Kidney (tissue), 13 donors: ENCODE measurements at regions not wholly inside any gene's neighbourhood (a gene's known extent, or its start where the extent isn't known, plus 50 kb on each side); places are given as distances from the start of the nearest gene placed in this dataset.
A peak's percentile ranks its signal among the peaks of the same experiment; 100 is the strongest.

Source experiments
- DNase-seq, 5 donors: peaks; one replicate each; pipeline ENCODE4 v3.0.0-alpha.2; 2013 to 2020
- FAIRE-seq: peaks from 2 replicates; lab custom pipeline; 2012; peaks lifted over from hg19 to GRCh38; lab: Jason Lieb, UNC
- H3K27ac ChIP-seq, 2 donors: one replicate each; pipeline ENCODE4 v1.7.0; 2013; ENCODE audit warnings: low read depth in 2 of 2, low read length in 2 of 2, inconsistent platforms in 1 of 2
- H3K27me3 ChIP-seq: one replicate; pipeline ENCODE4 v1.7.1; 2013; ENCODE audit warnings: low read length, inconsistent platforms; ENCODE audit not compliant: control insufficient read depth, insufficient read depth
- H3K36me3 ChIP-seq, 3 donors: one replicate each; pipeline versions ENCODE4 v1.7.0 to v1.7.1; 2013; ENCODE audit warnings: low read length in 3 of 3, control low read depth in 1 of 3, inconsistent platforms in 1 of 3; ENCODE audit not compliant: insufficient read depth in 3 of 3, control insufficient read depth in 2 of 3
- H3K4me1 ChIP-seq, 3 donors: one replicate each; pipeline versions ENCODE4 v1.7.0 to v1.7.1; 2013; ENCODE audit warnings: low read length in 3 of 3, inconsistent platforms in 1 of 3, low read depth in 1 of 3; ENCODE audit not compliant: control insufficient read depth in 2 of 3, insufficient read depth in 2 of 3
- H3K4me3 ChIP-seq, 3 donors: one replicate each; pipeline versions ENCODE4 v1.7.0 to v1.8.1; 2013; ENCODE audit warnings: low read length in 3 of 3, control low read depth in 1 of 3, inconsistent platforms in 1 of 3
- H3K9ac ChIP-seq, 3 donors: one replicate each; pipeline versions ENCODE4 v1.7.0 to v1.7.1; 2013; ENCODE audit warnings: low read length in 3 of 3, control low read depth in 1 of 3, inconsistent platforms in 1 of 3
- H3K9me3 ChIP-seq, 3 donors: one replicate each; pipeline versions ENCODE4 v1.7.0 to v1.7.1; 2013; ENCODE audit warnings: low read length in 3 of 3, control low read depth in 1 of 3, inconsistent platforms in 1 of 3; ENCODE audit not compliant: control insufficient read depth in 2 of 3, insufficient read depth in 1 of 3
- intact Hi-C: fragments of 100-400 bp; cut with DNase I; formaldehyde crosslinking; loops from one replicate; pipeline ENCODE4 v1.11.1; 2022
- TF ChIP-seq, protein P1 (sequence below): IDR thresholded peaks from 3 replicates; pipeline ENCODE4 v1.5.1; 2012; ENCODE audit warnings: mild to moderate bottlenecking, moderate library complexity, borderline replicate concordance; ENCODE audit not compliant: insufficient read depth; ENCODE audit errors: extremely low read depth
- donor health status: control.
- donor health status: control.
- donor health status: control.
- donor health status: control.
- donor health status: control.
- donor health status: DM: yes; HTN: yes; CAD: no.
- donor health status: Normal renal cell carcinoma (clear cell type).

DNA sequence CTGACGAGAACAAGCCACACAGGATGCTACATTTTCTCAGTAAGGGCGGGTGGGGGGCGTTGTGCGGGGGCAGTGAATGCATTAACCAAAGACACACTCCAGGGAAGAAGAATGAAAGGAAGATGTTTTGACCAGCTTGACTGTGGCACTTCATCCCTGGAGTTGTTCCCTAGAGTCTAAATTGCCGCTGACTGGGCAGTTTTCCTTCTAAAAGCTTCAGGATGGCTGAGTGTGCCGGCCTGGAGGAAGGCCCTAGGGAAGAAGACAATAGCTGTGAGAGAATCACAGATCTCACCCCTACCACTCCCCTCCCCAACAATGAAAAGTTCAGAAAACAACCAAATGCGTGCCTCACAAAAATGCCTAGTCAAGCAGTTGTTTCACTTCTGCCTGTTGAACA lies 67.2 kb downstream of the NKX2-1 start:
- intact Hi-C loops, result no loop called here
- no peak for FAIRE-seq
- no peaks in the 10 kb centered on the region for H3K4me1 ChIP-seq

DNA sequence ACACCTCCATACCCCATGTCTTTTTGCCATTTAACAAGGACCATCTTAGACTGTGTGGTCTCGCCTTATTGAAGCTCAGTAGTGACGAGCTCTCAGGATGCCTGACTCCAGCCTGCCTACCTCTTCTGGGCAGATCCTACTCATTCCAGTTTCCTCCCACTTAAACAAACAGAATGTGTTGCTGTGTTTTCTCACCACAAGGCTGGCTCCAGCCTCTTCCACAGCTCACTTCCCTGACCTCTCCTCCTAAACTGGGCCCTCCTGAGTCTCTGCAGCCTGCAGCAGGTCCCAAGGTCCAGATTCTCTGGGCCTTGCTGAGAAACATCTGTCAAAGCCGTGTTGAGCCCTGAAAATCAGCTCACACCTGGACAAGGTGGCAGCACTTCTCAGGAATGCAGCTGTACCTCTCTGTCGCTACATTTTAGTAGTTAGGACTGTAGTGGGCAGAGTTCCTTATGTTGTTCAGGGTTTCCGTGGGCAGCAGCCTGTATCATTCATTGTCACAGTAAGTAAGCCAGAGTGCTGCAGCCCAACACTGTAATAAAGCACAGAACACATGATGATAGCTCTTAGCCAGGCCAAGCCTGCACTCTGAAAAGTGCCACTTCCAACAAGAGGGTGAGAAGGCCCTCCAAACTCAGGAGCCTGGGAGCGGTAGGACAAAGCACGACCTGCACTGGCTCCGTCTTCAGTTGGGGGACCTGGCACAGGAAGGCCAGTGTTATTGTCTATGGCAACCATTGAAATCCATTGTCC lies 68.5 kb downstream of the NKX2-1 start:
- no peak overlapping the region for H3K27ac ChIP-seq
- DNase-seq, result peak in 4 of 5 donors; percentile 31 to 52 (median 35)

More for the DNA sequence above, 67.2 kb downstream of the NKX2-1 start:
- no peaks in the 10 kb centered on the region for H3K9me3 ChIP-seq
- H3K4me3 ChIP-seq, result no peak overlapping the region
- H3K9ac ChIP-seq, result no peak overlapping the region
- no peaks in the 10 kb centered on the region for H3K27me3 ChIP-seq
- no peaks in the 10 kb centered on the region for H3K36me3 ChIP-seq
- TF ChIP-seq, protein P1, sequence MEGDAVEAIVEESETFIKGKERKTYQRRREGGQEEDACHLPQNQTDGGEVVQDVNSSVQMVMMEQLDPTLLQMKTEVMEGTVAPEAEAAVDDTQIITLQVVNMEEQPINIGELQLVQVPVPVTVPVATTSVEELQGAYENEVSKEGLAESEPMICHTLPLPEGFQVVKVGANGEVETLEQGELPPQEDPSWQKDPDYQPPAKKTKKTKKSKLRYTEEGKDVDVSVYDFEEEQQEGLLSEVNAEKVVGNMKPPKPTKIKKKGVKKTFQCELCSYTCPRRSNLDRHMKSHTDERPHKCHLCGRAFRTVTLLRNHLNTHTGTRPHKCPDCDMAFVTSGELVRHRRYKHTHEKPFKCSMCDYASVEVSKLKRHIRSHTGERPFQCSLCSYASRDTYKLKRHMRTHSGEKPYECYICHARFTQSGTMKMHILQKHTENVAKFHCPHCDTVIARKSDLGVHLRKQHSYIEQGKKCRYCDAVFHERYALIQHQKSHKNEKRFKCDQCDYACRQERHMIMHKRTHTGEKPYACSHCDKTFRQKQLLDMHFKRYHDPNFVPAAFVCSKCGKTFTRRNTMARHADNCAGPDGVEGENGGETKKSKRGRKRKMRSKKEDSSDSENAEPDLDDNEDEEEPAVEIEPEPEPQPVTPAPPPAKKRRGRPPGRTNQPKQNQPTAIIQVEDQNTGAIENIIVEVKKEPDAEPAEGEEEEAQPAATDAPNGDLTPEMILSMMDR, result no peak
- no peak overlapping the region for H3K27ac ChIP-seq
- DNase-seq, result no peak

DNA sequence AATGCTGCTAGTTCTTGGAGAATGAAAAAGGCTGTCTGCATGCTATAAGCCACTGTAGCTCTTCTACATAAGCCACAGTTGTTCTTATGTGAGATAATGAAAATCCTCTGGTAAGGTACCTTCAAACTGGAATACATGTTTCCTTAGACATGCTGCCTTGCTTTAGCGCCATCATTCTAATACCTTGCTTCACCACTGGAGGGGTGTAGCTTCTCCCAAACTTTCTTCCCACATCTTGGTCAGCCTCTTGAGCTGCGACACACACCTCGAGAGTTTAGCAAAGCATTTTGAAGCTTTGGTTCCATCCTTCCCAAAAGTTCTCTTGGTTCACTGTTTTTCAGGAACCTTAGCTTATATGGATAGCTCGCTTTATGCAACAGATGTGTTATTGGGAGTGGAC lies 69.5 kb downstream of the NKX2-1 start:
- Histone ChIP-seq H3K27ac (no peak overlapping the region), H3K36me3 (no peaks in the 10 kb centered on the region), H3K4me3 (no peak overlapping the region), H3K9me3 (no peaks in the 10 kb centered on the region), H3K27me3 (no peaks in the 10 kb centered on the region), H3K9ac (no peak overlapping the region), H3K4me1 (no peaks in the 10 kb centered on the region)
- intact Hi-C loops, result no loop called here
- no peak for DNase-seq
- FAIRE-seq, result no peak
- TF ChIP-seq, protein P1, result no peak

More for the DNA sequence above, 68.5 kb downstream of the NKX2-1 start:
- Histone ChIP-seq H3K9ac (no peak overlapping the region), H3K4me3 (no peak overlapping the region), H3K9me3 (no peaks in the 10 kb centered on the region), H3K27me3 (no peaks in the 10 kb centered on the region), H3K4me1 (no peaks in the 10 kb centered on the region), H3K36me3 (no peaks in the 10 kb centered on the region)
- intact Hi-C loops, result no loop called here
- FAIRE-seq, result no peak
- TF ChIP-seq, protein P1, result no peak

DNA sequence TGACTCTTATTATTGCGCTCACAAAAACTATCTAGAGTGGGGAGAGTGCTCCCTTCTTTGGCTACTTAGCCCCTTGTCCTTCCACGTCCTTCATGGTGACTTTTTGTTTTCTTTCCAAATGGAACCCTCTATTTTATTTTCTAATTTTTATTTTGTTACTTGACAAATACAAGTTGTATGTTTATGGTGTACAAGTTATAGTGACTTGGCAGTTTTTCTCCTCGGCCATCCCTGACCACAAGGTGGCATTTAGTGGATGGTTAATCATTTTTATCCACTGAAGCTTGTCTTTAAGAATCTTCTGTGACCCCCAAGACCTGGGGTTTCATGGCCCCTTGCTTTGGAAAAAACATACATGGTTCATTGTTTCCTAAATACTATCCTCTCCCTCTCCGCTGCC lies 70.1 kb downstream of the NKX2-1 start:
- no peaks in the 10 kb centered on the region for H3K4me1 ChIP-seq
- H3K27me3 ChIP-seq, result no peaks in the 10 kb centered on the region
- no peaks in the 10 kb centered on the region for H3K9me3 ChIP-seq
- TF ChIP-seq, protein P1, result no peak
- DNase-seq (no peak), FAIRE-seq (no peak)
- H3K36me3 ChIP-seq, result no peaks in the 10 kb centered on the region
- H3K27ac ChIP-seq, result no peak overlapping the region
- intact Hi-C loops, result no loop called here
- no peak overlapping the region for H3K9ac ChIP-seq
- no peak overlapping the region for H3K4me3 ChIP-seq
